ENCODE measurements at regions not wholly inside any gene's neighbourhood (a gene's known extent, or its start where the extent isn't known, plus 50 kb on each side); places are given as distances from the start of the nearest gene placed in this dataset.

- H4K20me1 ChIP-seq (ENCODE audit: insufficient read depth), result no peaks in the 10 kb centered on the region
- H3K9me2 ChIP-seq (ENCODE audit: insufficient read depth), result no peaks in the 10 kb centered on the region
- ChIA-PET CTCF (no interaction called here), POLR2A (ENCODE audit: unreplicated experiment) (interaction anchor here (0.6 kb wide), 1 partner anchor 560 kb away, joined by 5 read pairs; no protein-coding TSS in a partner anchor)
- H3K4me2 ChIP-seq, result no peak overlapping the region
- no peak overlapping the region for H2AFZ ChIP-seq
- no peaks in the 10 kb centered on the region for H3K27me3 ChIP-seq (ENCODE audit: insufficient read depth, low read depth)
- H3F3A ChIP-seq (ENCODE audit: insufficient read depth, low read depth), result peaks cover 3% of the 10 kb centered on the region; the same call in 1 of the 2 replicates
- no peaks in the 10 kb centered on the region for H3K9me3 ChIP-seq (ENCODE audit: insufficient read depth, low read depth)
- no peaks in the 10 kb centered on the region for H3K79me2 ChIP-seq (ENCODE audit: low read depth)
- no peak for DNase-seq
- no peak for TF ChIP-seq EZH2 (IDR thresholded peaks at IDR 0.05; ENCODE audit: low read depth)
- no peak for TF ChIP-seq CTCF (conservative IDR thresholded peaks at IDR 0.05)
- no peaks in the 10 kb centered on the region for H3K36me3 ChIP-seq (ENCODE audit: low read depth)
- BruUV-seq (replicated peaks), result no TSS peak
- no peak overlapping the region for H3K27ac ChIP-seq
- no peaks in the 10 kb centered on the region; the same call in 1 of the 2 replicates for H3K4me1 ChIP-seq (replicated peaks; ENCODE audit: insufficient read depth)
- intact Hi-C loops (cut with micrococcal nuclease; ENCODE audit: unreplicated experiment), result no loop called here
- H3K4me3 ChIP-seq, result no peak overlapping the region
Observed at GRCh38 chr5:143606043-143606752, 202.7 kb upstream of the NR3C1 start.

- H3K4me2 ChIP-seq, result no peak overlapping the region
- TF ChIP-seq CTCF (conservative IDR thresholded peaks at IDR 0.05), result no peak
- TF ChIP-seq EZH2 (IDR thresholded peaks at IDR 0.05; ENCODE audit: low read depth), result no peak
- POLR2A ChIA-PET (ENCODE audit: unreplicated experiment), result interaction anchor here (0.6 kb wide), 1 partner anchor 561 kb away, joined by 5 read pairs; no protein-coding TSS in a partner anchor
- no peaks in the 10 kb centered on the region for H3K9me2 ChIP-seq (ENCODE audit: insufficient read depth)
- H4K20me1 ChIP-seq (ENCODE audit: insufficient read depth), result no peaks in the 10 kb centered on the region
- H3K36me3 ChIP-seq (ENCODE audit: low read depth), result no peaks in the 10 kb centered on the region
- CTCF ChIA-PET, result no interaction called here
- no peaks in the 10 kb centered on the region for H3K9me3 ChIP-seq (ENCODE audit: insufficient read depth, low read depth)
- H3K79me2 ChIP-seq (ENCODE audit: low read depth), result no peaks in the 10 kb centered on the region
- H3K4me1 ChIP-seq (replicated peaks; ENCODE audit: insufficient read depth), result no peaks in the 10 kb centered on the region; the same call in 1 of the 2 replicates
- intact Hi-C loops (cut with micrococcal nuclease; ENCODE audit: unreplicated experiment), result no loop called here
- H3K27me3 ChIP-seq (ENCODE audit: insufficient read depth, low read depth), result no peaks in the 10 kb centered on the region
- no peak overlapping the region for H3K27ac ChIP-seq
- H2AFZ ChIP-seq, result no peak overlapping the region
- no peak for DNase-seq
- H3K4me3 ChIP-seq, result no peak overlapping the region
- BruUV-seq (replicated peaks), result no TSS peak
- H3F3A ChIP-seq (ENCODE audit: insufficient read depth, low read depth), result peaks cover 3% of the 10 kb centered on the region; the same call in 1 of the 2 replicates
Observed at GRCh38 chr5:143605403-143606005, 202.0 kb upstream of the NR3C1 start.

GRCh38 chr5:143601917-143602333 lies 198.4 kb upstream of the NR3C1 start:
- no peaks in the 10 kb centered on the region for H3K36me3 ChIP-seq (ENCODE audit: low read depth)
- CTCF ChIA-PET, result no interaction called here
- no TSS peak for BruUV-seq (replicated peaks)
- no peak overlapping the region for H3K4me2 ChIP-seq
- no peak for TF ChIP-seq CTCF (conservative IDR thresholded peaks at IDR 0.05)
- TF ChIP-seq EZH2 (IDR thresholded peaks at IDR 0.05; ENCODE audit: low read depth), result no peak
- H3K9me2 ChIP-seq (ENCODE audit: insufficient read depth), result no peaks in the 10 kb centered on the region
- no peak overlapping the region for H2AFZ ChIP-seq
- no peaks in the 10 kb centered on the region for H4K20me1 ChIP-seq (ENCODE audit: insufficient read depth)
- peaks cover 5% of the 10 kb centered on the region; the same call in 1 of the 2 replicates for H3F3A ChIP-seq (ENCODE audit: insufficient read depth, low read depth)
- POLR2A ChIA-PET (ENCODE audit: unreplicated experiment), result no interaction called here
- peaks cover 3% of the 10 kb centered on the region for H3K4me1 ChIP-seq (replicated peaks; ENCODE audit: insufficient read depth)
- no peaks in the 10 kb centered on the region for H3K9me3 ChIP-seq (ENCODE audit: insufficient read depth, low read depth)
- no peaks in the 10 kb centered on the region for H3K27me3 ChIP-seq (ENCODE audit: insufficient read depth, low read depth)
- H3K79me2 ChIP-seq (ENCODE audit: low read depth), result no peaks in the 10 kb centered on the region
- H3K4me3 ChIP-seq, result no peak overlapping the region
- intact Hi-C loops (cut with micrococcal nuclease; ENCODE audit: unreplicated experiment), result no loop called here
- DNase-seq, result no peak
- H3K27ac ChIP-seq, result no peak overlapping the region

Measured in PC-9 (cell line).